ENCODE measurements at regions not wholly inside any gene's neighbourhood (a gene's known extent, or its start where the extent isn't known, plus 50 kb on each side); places are given as distances from the start of the nearest gene placed in this dataset.

- no peak for TF ChIP-seq CTCF (IDR thresholded peaks at IDR 0.05; ENCODE audit: low read depth, low read length)
- H3K4me3 ChIP-seq (ENCODE audit: low read depth, low read length): no peak overlapping the region
These were observed 392.2 kb downstream of the RASEF start for GRCh38 chr9:82670726-82671125.

GRCh38 chr9:82673201-82673600, 389.7 kb downstream of the RASEF start:
- TF ChIP-seq CTCF (IDR thresholded peaks at IDR 0.05; ENCODE audit: low read depth, low read length): no peak
- H3K4me3 ChIP-seq (ENCODE audit: low read depth, low read length): no peak overlapping the region

GRCh38 chr9:82673919-82674318, 389.0 kb downstream of the RASEF start:
- TF ChIP-seq CTCF (IDR thresholded peaks at IDR 0.05; ENCODE audit: low read depth, low read length): no peak
- H3K4me3 ChIP-seq (ENCODE audit: low read depth, low read length): no peak overlapping the region

- no peak for TF ChIP-seq CTCF (IDR thresholded peaks at IDR 0.05; ENCODE audit: low read depth, low read length)
- no peak overlapping the region for H3K4me3 ChIP-seq (ENCODE audit: low read depth, low read length)
These were observed 387.8 kb downstream of the RASEF start for GRCh38 chr9:82675102-82675501.

- no peak overlapping the region for H3K4me3 ChIP-seq (ENCODE audit: low read depth, low read length)
- no peak for TF ChIP-seq CTCF (IDR thresholded peaks at IDR 0.05; ENCODE audit: low read depth, low read length)
These were observed 387.3 kb downstream of the RASEF start for GRCh38 chr9:82675605-82676004.

GRCh38 chr9:82677086-82677485, 385.9 kb downstream of the RASEF start:
- TF ChIP-seq CTCF (IDR thresholded peaks at IDR 0.05; ENCODE audit: low read depth, low read length): no peak
- no peak overlapping the region for H3K4me3 ChIP-seq (ENCODE audit: low read depth, low read length)

GRCh38 chr9:82679472-82679871, 383.5 kb downstream of the RASEF start:
- no peak for TF ChIP-seq CTCF (IDR thresholded peaks at IDR 0.05; ENCODE audit: low read depth, low read length)
- no peak overlapping the region for H3K4me3 ChIP-seq (ENCODE audit: low read depth, low read length)

All from WI38 (cell line).